Motor neuron (in vitro differentiated cells): ENCODE measurements at regions not wholly inside any gene's neighbourhood (a gene's known extent, or its start where the extent isn't known, plus 50 kb on each side); places are given as distances from the start of the nearest gene placed in this dataset.

Experiments used
- ATAC-seq, 8 experiments: fragments of 200-7000 bp; cut with Tn5 transposase; replicated peaks in 6 of 8; 2 replicates each; pipeline ENCODE4 v1.8.0; 2021; ENCODE audit warnings: mild to moderate bottlenecking in 8 of 8, moderate library complexity in 8 of 8
- H3K27ac ChIP-seq, 2 donors: fragments of 250-450 bp; sonication (Bioruptor Pico); 2 replicates each; pipeline ENCODE4 v1.9.0; 2021; ENCODE audit warnings: antibody characterized with exemption in 2 of 2, mild to moderate bottlenecking in 2 of 2, moderate library complexity in 1 of 2
- H3K4me1 ChIP-seq, 2 donors: fragments of 250-450 bp; sonication (Bioruptor Pico); replicated peaks in 1 of 2; 2 replicates each; pipeline ENCODE4 v1.6.1; 2021; ENCODE audit warnings: antibody characterized with exemption in 2 of 2, mild to moderate bottlenecking in 2 of 2, moderate library complexity in 1 of 2
- H3K4me3 ChIP-seq, 5 donors: fragments of 250-450 bp; sonication (Bioruptor Pico); 2 replicates each; pipeline ENCODE4 v1.9.0; 2021; ENCODE audit warnings: antibody characterized with exemption in 5 of 5, mild to moderate bottlenecking in 5 of 5, moderate library complexity in 4 of 5
- WGBS, 10 experiments: fragments of 450-650 bp; shearing (Covaris generic); methylation state at CpG; one replicate each; pipeline ENCODE4 v1.0.0; 2022; 5-methylcytosine and 5-hydroxymethylcytosine counted together
- in situ Hi-C, 9 experiments: fragments of 400-800 bp; cut with MboI; loops; one replicate each; pipeline ENCODE4 v1.15.0; 2021; ENCODE audit warnings: low sequenced_read_pairs in 9 of 9, low pct_unique_long_range_greater_than_20kb in 2 of 9; ENCODE audit not compliant: unreplicated experiment in 9 of 9

GRCh38 chr18:38010971-38011857 is 445.6 kb upstream of the CELF4 start:
- in situ Hi-C loops: no loop called here
- H3K27ac ChIP-seq: no peak overlapping the region

GRCh38 chr18:38010037-38010436 is 444.4 kb upstream of the CELF4 start:
- H3K4me3 ChIP-seq: no peak overlapping the region
- peak in 1 of 8 experiments; percentile 63 for ATAC-seq
- in situ Hi-C loops: no loop called here
- no peak overlapping the region for H3K27ac ChIP-seq
- peaks cover 5 to 8% of the 10 kb centered on the region in 2 donors for H3K4me1 ChIP-seq
- 0 to 100% (median 71%) methylated on average over 1 to 2 of the region's 2 CpGs; no CpG with 5 or more reads in 2 of the 10 experiments for WGBS, 10 experiments

More at GRCh38 chr18:38010971-38011857, 445.6 kb upstream of the CELF4 start:
- peak in 6 of 8 experiments; percentile 52 to 68 (median 66) for ATAC-seq
- Histone ChIP-seq H3K4me3 (no peak overlapping the region), H3K4me1 (peaks cover 5 to 8% of the 10 kb centered on the region in 2 donors)
- WGBS, 10 experiments: 7 to 50% (median 26%) methylated on average over 3 to 4 of the region's 4 CpGs; no CpG with 5 or more reads in 1 of the 10 experiments

GRCh38 chr18:38009320-38009719 is 443.7 kb upstream of the CELF4 start:
- Histone ChIP-seq H3K27ac (no peak overlapping the region), H3K4me1 (peaks cover 5 to 8% of the 10 kb centered on the region in 2 donors), H3K4me3 (no peak overlapping the region)
- in situ Hi-C loops: no loop called here
- peak in 2 of 8 experiments; percentile 10 to 15 for ATAC-seq
- 17 to 100% (median 100%) methylated on average over 1 of the region's 1 CpG; no CpG with 5 or more reads in 4 of the 10 experiments for WGBS, 10 experiments

GRCh38 chr18:38007676-38008330 is 442.2 kb upstream of the CELF4 start:
- WGBS, 10 experiments: 0 to 93% (median 72%) methylated on average over 2 to 5 of the region's 6 CpGs; no CpG with 5 or more reads in 2 of the 10 experiments
- peaks cover 5 to 8% of the 10 kb centered on the region in 2 donors for H3K4me1 ChIP-seq
- peak; percentile 81 to 94 (median 87) for ATAC-seq
- no peak overlapping the region for H3K4me3 ChIP-seq
- no peak overlapping the region for H3K27ac ChIP-seq
- in situ Hi-C loops: no loop called here

GRCh38 chr18:38007026-38007425 is 441.4 kb upstream of the CELF4 start:
- peaks cover 5 to 7% of the 10 kb centered on the region in 2 donors for H3K4me1 ChIP-seq
- H3K27ac ChIP-seq: no peak overlapping the region
- no peak overlapping the region for H3K4me3 ChIP-seq
- in situ Hi-C loops: no loop called here
- no peak for ATAC-seq

- Histone ChIP-seq H3K4me3 (no peak overlapping the region), H3K4me1 (peaks cover 3 to 5% of the 10 kb centered on the region in 2 donors), H3K27ac (no peak overlapping the region)
- WGBS, 10 experiments: 11 to 100% (median 75%) methylated on average over 1 to 2 of the region's 2 CpGs; no CpG with 5 or more reads in 3 of the 10 experiments
- in situ Hi-C loops: no loop called here
- ATAC-seq: no peak
Observed at GRCh38 chr18:38006541-38006940, 440.9 kb upstream of the CELF4 start.

GRCh38 chr18:37997695-37998094 is 432.1 kb upstream of the CELF4 start:
- H3K27ac ChIP-seq: no peak overlapping the region
- 100% methylated on average over 1 of the region's 1 CpG; no CpG with 5 or more reads in 9 of the 10 experiments for WGBS, 10 experiments
- in situ Hi-C loops: no loop called here
- H3K4me1 ChIP-seq: peaks cover 0 to 5% of the 10 kb centered on the region in 2 donors
- H3K4me3 ChIP-seq: no peak overlapping the region
- ATAC-seq: no peak

- WGBS, 10 experiments: 31 to 93% (median 86%) methylated on average over 1 to 5 of the region's 5 CpGs; no CpG with 5 or more reads in 2 of the 10 experiments
- no peak overlapping the region for H3K27ac ChIP-seq
- in situ Hi-C loops: no loop called here
- peak in 2 of 8 experiments; percentile 20 to 32 for ATAC-seq
- H3K4me3 ChIP-seq: no peak overlapping the region
- H3K4me1 ChIP-seq: peaks cover 5 to 22% of the 10 kb centered on the region in 2 donors
Observed at GRCh38 chr18:37987901-37988300, 422.3 kb upstream of the CELF4 start.

- peak in 1 of 8 experiments; percentile 35 for ATAC-seq
- 0 to 100% (median 77%) methylated on average over 1 to 3 of the region's 4 CpGs; no CpG with 5 or more reads in 2 of the 10 experiments for WGBS, 10 experiments
- Histone ChIP-seq H3K27ac (no peak overlapping the region), H3K4me3 (no peak overlapping the region), H3K4me1 (peaks cover 5 to 22% of the 10 kb centered on the region in 2 donors)
- in situ Hi-C loops: no loop called here
Observed at GRCh38 chr18:37986665-37987064, 421.1 kb upstream of the CELF4 start.

GRCh38 chr18:37985126-37985525 is 419.5 kb upstream of the CELF4 start:
- Histone ChIP-seq H3K27ac (no peak overlapping the region), H3K4me3 (no peak overlapping the region), H3K4me1 (peaks cover 5 to 22% of the 10 kb centered on the region in 2 donors)
- no peak for ATAC-seq
- WGBS, 10 experiments: 8 to 80% (median 50%) methylated on average over 1 to 5 of the region's 5 CpGs; no CpG with 5 or more reads in 1 of the 10 experiments
- in situ Hi-C loops: no loop called here

GRCh38 chr18:37980556-37980955 is 415.0 kb upstream of the CELF4 start:
- H3K4me1 ChIP-seq: peaks cover 2 to 5% of the 10 kb centered on the region in 2 donors
- no peak for ATAC-seq
- no peak overlapping the region for H3K4me3 ChIP-seq
- in situ Hi-C loops: no loop called here
- H3K27ac ChIP-seq: no peak overlapping the region

GRCh38 chr18:37975446-37975845 is 409.8 kb upstream of the CELF4 start:
- ATAC-seq: no peak
- WGBS, 10 experiments: 0 to 88% (median 70%) methylated on average over 1 of the region's 1 CpG; no CpG with 5 or more reads in 1 of the 10 experiments
- in situ Hi-C loops: no loop called here
- Histone ChIP-seq H3K4me3 (no peak overlapping the region), H3K27ac (no peak overlapping the region), H3K4me1 (no peaks in the 10 kb centered on the region)

- 0 to 71% (median 33%) methylated on average over 1 of the region's 1 CpG; no CpG with 5 or more reads in 5 of the 10 experiments for WGBS, 10 experiments
- Histone ChIP-seq H3K4me1 (no peaks in the 10 kb centered on the region), H3K4me3 (no peak overlapping the region), H3K27ac (no peak overlapping the region)
- ATAC-seq: no peak
- in situ Hi-C loops: no loop called here
Observed at GRCh38 chr18:37967261-37967660, 401.7 kb upstream of the CELF4 start.
